CD4-positive, alpha-beta T cell treated with Interleukin-15 for 1 hour (primary cell): ENCODE measurements at regions not wholly inside any gene's neighbourhood (a gene's known extent, or its start where the extent isn't known, plus 50 kb on each side); places are given as distances from the start of the nearest gene placed in this dataset.
"Not testable (repeated sequence)": the region's sequence is repeated elsewhere in the genome, so short reads cannot be mapped to it uniquely, and the experiment has no call there.

Experiments
- DNase-seq: peaks from one replicate; pipeline ENCODE4 v3.0.0-alpha.2; 2020

DNA sequence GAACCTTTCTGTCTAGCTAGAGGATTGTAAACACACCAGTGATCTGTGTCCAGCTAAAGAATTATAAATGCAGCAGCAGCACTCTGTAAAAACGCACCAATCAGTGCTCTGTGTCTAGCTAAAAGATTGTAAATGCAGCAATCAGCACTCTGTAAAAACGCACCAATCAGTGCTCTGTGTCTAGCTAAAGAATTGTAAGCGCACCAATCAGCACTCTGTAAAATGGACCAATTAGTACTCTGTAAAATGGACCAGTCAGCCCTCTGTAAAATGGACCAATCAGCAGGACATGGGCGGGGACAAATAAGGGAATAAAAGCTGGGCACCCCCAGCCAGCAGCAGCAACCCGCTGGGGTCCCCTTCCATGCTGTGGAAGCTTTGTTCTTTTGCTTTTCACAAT is 204.1 kb upstream of the UBL3 start:
- DNase-seq = not testable (repeated sequence)

DNA sequence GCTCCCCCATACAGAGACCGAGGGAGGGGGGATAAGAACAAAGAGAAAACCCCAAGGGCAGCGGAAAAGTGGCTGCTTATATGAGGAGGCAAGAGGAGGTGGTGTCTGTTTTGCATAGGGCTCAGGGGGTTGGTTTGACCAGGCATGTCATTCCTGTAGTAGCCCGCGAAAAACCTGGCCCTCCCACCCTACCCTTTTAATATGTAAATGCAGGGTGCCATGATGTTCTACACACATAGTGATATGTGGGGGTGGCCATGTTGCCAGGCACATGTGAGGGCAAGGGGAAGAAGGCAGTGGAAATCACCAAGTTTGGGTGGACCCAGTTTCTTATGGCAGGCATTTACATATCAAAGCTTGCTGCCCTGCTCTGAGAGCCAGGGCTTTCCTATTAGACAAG is 203.5 kb upstream of the UBL3 start:
- DNase-seq = no peak

DNA sequence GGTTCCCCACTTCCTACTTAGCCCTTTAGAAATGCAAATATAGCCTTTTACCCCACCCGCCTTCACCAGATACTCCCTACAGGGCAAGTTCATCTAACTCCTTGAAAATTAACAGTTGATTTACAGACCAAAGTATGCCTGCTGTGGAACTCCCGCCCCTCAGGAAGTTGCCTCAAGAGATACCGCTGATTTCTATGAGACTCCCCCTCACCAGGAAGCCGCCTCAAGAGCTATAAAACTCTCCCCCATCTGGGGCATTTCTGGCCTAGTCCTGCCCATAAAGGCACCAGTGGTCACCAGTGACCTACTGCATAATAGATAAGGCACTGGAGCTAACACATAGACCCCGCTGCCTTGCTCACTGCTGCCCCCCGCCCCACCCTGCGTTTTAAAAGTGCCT is 201.7 kb upstream of the UBL3 start:
- no peak for DNase-seq

DNA sequence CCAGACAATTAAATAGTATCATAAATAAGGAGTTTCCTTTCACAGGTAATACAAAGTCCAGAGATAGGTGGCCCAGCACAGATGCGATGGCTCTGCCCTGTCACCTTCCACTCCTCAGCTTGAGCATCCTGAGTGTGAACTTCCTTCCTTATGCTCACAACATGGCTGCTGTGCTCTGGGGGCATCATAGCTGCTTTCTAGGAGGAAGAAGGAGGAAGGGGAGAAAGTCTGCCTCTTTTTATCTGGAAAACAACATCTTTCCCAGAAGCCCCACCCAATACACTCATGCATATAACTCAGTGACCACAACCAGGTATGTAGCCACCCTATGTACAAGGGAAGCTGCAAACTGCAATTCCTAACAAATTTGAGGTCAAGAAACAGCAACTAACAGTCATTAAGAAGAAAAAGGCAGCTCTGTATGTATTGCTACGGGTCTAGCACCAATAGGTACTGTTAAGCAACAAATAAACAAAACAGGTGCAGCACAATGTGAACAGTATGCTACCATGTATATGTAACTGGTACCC is 201.2 kb upstream of the UBL3 start:
- no peak for DNase-seq

DNA sequence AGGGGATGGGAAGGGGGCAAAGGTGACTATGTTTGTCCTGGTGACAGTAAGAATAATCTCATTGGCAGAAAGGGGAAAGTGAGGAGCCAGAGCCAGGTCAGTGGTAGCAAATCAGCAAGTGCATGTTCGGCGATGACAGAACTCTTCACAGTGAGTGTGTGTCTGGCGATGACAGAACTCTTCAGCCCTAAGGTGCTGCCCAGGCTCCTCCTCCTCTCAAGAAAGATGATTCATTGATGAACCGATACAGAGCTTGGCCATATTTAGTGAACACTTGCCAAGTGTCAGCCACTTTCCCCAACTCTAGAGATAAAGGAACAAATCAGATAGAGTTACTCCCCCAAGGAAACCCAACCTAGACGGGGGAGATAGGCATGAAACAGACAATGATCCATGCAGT is 199.3 kb upstream of the UBL3 start:
- no peak for DNase-seq

DNA sequence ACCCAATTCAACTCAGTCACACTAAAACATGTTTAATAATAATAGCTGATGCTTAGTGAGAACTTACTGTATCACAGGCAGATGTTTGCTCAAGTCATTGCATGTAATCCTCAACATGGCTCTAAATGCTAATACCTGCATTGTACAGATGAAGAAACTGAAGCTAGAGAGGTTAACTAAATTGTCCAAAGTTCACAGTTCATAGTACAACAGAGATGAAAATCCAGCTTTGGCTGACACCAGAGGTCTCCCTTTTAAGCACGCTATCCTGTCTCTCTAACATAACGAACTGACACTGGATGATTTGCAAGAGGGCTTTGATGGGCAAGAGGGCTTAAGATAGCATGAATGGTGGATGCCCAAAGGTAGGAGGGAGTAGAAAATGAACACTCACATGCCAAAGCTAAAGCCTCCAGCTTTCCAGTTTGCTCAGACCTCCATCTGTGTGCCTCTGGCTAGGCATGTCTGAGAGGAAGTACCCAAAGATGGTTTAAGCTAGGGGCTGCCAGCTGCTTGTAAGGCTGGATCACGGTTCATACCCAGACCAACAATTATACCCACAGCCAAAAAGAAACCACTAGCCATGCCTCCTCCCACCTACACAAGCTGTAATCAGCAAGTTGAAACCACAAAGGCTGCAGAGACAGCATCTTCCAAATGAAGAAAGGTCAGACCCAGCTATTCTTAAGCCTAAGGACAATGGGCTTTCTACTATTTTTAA is 196.9 kb upstream of the UBL3 start:
- no peak for DNase-seq

DNA sequence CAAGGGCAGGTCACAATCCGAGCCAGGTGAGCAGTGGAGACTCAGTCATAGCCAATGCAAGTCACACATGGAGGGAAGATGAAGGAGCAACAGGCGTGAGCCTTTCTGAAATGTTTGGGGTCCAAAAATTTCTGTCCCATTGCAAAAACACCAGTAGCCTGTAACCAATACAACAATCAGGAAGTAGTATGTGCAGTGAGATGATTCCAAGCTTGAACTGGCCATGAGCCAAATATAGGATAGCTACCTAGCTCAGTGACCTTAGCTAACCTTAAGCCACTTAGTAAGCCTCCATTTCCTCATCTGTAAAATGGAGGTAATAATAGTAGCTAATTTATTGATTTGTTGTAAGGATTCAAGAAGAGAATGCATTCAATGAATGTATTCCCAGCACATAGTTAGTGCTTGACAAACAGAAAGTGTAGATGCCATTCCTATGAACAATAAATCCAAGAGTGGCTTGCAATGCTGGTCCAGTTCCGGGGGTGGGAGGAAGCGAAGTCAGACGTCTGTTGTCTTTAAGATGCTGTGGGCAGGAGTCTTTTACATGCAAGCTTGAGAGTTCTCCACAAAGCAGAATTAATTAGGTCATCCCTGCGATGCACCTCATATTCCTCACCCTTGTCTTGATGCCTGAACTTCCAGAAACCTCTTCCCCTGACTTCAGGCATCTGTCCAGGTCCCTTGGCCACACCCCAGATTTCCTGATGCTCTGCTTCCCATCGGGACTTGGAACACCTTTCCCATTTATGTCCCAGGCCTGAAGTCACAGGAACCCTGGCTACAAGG is 195.7 kb upstream of the UBL3 start:
- DNase-seq = no peak

DNA sequence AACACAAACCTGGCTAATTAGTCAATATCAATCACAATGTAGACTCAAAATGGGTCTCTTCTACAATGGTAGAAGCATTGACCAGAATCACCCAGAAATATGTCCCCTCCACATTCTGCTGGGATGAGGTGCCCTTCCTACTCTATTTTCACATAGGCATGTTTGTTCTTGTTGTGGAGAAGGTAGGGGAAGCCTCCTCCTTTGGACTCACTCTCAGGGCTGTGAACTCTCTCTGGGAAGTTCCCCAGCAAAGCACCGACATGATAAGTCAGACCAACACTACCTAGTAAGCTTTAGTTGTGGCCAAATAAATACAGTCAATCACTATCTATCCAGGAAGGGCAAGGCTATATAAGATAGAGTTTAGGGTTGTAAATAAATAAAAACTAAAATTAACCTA is 194.5 kb upstream of the UBL3 start:
- no peak for DNase-seq

DNA sequence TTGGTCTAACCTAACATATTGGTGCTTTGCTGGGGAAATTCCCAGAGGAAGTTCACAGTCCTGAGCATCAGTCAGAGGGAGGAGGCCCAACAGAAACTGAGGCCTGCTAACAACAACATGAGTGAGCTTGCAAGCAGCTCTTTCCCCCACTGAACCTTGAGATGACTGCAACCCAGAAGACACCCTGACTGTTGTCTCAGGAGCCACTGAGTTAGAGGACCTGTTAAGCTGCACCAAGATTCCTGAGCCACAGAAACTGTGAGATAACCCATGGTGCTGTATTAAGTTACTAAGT is 193.2 kb upstream of the UBL3 start:
- DNase-seq = no peak

DNA sequence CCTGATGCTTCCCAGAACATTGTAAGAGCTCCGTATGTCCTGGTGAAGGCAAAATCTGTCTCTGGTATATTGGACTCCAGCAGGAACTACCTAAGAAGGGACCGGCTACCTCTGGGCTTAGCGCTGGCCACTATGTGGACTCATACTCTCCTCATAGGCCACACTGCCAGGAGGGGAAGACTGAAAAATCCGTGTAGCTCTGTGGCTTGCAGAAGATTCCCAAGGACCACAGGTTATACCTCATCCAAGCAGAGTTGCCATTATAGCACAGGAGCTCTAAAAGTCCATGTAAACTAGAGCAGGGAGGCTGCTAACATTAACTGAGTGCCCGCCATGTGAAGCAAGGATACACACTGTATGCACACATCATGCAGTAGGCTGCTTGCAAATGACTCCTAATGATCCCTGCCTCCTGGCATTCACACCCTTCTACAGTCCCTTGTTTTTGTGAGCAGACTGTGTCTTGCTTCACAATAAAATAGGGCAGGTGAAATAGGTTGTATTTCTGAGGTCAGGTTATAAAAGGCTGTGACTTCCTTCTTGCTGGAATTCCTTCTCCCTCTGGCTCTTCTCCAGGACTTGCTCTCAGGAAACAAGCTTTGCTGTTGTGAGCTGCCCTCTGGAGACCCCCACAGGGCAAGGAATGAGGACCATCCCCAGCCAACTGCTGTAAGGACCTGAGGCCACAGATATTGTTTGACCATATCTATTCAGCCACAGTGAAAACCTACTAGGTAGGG is 192.6 kb upstream of the UBL3 start:
- no peak for DNase-seq

DNA sequence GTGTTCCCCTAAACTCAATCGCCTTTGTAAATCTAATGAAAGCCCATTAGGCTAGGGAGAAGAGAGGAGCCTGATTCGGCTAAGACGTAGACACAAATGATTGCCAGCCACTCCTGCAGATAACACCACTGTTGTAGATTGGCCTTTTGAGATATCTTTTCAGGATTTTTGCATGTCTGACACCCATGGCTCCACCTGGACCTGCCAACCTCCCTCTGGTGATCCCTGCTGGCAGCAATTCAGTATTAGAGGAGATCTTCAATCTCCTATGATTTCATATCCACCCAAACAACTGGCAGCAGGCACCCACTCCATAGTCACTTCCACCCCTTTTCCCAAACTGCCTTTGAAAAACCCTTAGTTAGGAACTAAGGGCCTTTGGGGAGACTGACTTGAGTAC is 191.9 kb upstream of the UBL3 start:
- DNase-seq = no peak

DNA sequence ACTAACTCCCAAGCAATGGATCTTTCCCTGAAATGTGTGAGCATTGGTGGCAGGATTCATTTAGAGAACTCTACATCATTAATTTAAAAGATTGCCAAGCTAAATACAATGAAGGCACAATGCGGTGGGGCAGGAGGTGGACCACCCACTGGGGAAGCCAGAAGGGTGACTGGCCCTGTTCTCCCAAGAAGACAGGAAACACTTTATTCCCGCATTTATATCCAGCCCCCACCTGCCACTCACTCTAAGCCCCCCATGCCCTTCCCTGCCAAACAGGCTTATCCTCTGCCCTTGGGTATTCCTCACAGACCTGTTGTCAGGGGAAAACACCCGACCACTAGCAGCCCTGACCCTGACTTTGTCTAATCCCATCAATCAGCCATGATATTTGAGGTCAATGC is 189.1 kb upstream of the UBL3 start:
- no peak for DNase-seq

DNA sequence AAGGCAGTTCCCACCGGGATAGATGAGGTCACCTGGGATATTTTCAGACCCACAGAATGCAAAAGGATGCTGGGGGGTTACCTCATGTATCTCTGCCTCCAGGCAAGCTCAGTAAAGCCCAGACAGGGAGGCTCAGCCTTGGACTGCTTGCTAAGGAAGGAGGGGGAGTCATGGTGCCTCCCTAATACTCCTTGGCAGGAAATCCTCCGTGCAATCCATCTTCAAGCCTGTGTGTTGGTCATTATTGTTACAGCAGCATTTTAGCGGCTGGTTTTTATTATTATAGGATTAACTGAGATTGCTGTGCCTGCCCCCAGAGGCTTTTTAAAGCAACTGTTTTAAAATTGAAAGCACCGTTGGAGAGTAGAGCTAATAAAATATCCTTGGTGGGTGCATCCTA is 188.5 kb upstream of the UBL3 start:
- DNase-seq = no peak

DNA sequence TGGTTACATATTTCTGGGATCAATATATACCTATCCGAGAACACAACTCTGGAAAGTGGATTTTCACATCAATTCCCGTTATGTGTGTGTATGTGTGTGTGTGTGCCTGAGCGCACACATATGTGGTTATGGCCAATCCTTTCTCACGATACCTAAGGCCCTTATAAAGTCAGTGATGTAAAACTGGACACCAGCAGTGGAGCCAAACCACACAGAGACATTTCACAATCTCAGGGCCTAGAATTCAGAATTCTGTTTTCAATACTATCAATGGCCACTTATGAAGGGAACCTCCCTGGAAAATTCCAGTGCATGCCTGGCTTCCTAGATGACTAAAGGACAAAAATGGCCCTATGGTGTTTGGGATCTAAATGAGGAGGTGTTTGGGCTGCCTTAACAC is 187.3 kb upstream of the UBL3 start:
- DNase-seq = no peak

DNA sequence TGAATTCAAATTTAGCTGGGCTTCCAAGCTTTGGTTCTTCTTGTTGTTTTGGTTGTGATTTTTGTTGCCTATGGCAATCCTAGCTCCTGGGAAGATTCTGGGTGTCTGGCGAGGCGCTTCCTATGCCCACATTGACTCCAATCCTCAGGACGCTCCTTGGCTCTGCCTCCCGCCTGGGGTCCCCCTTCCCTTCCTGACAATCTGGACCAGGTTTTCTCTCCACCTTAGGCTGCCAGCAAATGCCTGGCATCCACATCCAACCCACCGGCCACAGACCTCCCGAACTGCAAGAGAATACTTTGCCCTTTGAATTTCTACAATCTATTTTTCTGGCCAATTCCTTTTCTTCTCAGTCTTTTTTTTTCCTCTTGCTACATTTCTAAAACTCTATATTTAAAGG is 186.9 kb upstream of the UBL3 start:
- DNase-seq = no peak

DNA sequence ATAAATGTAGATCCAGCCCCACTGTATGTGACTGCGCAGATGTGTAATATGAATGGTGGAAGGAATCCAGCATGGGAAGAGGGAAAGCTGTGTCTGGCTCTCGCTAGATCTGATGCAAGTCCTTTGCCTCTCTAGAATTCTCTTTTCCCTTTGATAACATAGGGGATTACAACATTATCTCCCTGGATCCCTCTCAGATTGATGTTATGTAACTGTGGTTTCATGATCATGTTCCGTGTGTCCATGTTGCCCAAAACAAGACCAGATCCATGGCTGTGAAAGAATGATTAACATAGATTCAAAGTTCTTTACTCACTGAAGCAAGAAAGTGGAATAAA is 184.0 kb upstream of the UBL3 start:
- DNase-seq = no peak

DNA sequence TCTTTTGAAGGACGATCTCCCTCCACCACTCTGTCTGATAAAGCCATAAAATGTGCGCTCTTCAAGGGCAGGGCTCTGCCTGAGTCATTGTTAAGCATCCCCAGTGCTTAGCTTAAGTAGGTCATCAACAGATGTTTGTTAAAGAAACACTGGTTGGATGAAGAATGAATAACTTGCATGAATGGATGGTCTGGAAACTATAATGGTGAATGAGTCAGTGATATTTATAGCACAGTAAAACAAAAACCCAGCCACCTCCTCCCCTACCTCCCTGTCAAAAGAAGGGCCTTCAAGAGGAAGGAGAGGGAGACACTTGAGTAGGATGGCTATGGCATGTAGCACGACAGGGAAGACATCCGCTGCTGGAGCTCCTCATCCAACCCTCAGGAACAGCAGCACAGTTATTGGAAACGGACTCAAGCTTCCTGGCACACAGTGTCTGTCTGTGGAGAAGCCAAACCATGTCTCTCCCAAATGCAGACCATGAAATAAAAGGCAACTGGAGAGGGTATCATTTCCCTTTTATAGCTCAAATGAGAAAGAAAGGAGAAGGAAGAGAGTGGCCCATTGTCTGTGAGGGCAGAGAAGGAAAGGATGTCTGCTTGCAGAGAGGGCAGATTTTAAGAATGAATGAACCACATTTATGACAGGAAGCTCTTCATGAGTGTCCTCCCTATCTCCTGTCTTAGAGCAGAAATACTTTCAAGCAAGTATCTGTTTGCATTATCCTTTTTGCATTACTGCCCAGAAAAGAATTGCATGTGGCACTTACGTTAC is 183.5 kb upstream of the UBL3 start:
- no peak for DNase-seq

DNA sequence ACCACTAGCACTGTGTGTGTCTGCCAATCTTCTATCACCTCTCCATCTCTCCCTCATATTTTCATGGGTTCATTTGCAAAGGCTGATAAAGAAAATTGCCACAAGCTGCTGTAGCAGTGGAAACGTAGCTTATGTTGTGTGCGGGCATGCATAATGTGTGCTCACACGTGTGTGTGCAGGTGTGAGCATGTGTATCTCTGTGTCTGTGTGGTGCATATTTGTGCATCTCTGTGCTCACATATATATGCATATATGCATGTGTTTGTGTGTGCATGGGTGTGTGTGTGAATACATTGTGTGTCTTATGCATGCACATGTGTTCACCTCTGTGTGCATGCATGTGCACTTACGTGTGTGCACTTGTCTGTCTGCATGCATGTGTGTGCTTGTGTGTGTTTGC is 181.8 kb upstream of the UBL3 start:
- DNase-seq = no peak

DNA sequence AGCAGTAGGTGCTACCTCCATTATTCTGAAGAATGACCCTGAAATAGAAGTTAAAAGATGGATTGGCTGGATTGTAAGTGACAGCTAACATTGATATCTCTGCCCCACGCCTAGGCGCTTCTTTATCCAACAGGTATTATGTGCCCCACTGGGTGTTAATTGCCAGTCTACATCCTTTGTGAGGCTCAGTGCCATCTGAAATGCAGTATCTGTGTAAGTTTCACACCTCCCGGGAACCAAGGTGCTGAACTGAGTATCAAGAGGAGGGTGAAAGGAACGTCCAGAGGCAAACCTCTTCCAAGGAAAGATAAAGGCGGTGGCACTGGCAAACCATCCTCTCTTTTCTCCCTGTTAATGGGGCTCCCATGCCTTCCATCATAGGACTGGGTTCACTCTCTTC is 181.1 kb upstream of the UBL3 start:
- DNase-seq = no peak

DNA sequence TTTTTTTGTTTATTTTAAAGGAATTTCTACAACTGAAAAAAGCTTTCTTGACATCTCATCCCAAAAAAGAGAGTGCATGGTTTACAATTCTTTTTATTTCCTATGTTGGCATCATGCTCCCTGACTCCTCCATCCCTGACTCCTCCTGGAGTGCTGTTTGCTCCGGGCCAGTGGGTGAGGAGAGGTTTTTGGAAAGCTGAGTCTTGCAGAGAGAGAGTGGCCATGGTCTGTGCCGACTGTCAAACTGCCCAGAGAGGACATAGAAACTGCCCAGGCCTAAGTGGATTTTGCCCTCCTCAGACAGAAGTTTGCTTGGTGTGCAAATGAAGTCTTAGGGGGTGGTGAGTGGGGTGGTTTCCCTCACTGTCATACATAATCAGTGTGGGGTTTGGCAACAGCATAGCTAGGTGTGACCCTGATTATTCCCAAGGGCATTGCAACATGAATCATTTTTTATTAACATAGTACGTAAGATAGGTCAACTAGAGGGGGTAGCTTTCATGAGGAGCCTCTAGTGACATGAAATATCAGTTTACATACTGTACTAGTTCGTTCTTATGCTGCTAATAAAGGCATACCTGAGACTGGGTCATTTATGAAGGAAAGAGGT is 179.8 kb upstream of the UBL3 start:
- DNase-seq = no peak

DNA sequence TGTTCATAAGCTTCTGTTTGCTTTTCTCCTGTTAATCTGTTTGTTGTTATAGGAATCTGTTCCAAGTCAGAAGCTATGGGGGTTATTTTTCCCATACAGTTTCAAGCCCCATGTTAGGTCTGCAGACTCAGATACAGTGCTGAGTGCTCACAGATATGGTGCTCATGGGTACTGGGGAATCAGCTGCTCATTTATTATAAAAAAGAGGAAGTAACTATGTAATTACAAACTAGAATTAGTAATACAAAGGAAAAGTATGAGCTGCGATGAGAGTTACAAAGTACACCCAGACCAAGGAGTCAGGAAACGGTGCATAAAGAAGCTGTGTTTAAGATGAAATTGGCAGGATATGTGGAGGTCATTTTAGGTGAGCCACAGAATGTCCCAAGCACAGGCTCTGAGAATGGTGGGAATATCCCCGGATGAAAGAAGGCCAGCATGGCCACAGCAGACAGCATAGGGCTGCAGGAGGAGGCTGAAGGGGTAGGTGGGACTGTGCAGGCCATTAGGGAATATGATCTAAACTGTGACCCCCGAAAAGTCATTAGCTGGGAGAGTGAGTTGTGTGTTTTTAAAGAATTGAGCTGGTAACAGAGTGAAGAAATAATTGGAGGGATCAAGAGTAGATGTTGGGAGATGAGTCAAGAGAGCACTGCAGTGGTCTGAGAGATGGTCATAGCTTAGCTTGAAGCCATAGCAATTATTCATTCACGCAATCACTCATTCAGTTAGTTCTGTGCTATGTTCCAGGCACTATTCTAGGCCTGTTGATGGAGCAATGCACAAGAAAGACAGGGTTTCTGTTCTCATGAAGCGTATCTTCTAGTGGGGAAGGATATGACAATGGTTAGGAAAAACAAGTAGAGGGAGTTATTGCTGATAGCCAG is 177.4 kb upstream of the UBL3 start:
- no peak for DNase-seq

DNA sequence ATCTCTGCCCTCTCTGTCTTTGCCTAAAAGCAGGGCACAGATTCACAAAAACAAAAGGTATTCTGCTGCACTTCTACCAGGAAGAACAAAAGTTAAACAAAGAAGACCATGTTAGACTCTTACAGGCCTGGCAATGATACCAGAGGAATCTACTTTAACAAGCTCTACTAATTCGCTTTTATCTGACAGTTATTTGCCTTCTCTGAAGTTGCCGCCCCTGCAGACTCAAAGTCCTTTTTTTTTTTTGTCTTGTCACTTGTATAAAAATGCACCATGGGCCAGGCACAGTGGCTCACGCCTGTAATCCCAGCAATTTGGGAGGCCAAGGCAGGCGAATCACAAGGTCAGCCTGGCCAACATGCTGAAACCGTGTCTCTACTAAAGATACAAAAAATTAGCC is 176.5 kb upstream of the UBL3 start:
- no peak for DNase-seq
